MM.1S (cell line): ENCODE measurements at regions not wholly inside any gene's neighbourhood (a gene's known extent, or its start where the extent isn't known, plus 50 kb on each side); places are given as distances from the start of the nearest gene placed in this dataset.

Source experiments
- DNase-seq: peaks from one replicate; pipeline ENCODE4 v3.0.0-alpha.2; 2015
- H2AFZ ChIP-seq: fragments of 300-600 bp; sonication (generic); 2 replicates; pipeline ENCODE4 v1.6.0; 2016; ENCODE audit warnings: antibody characterized with exemption, low read length
- H3F3A ChIP-seq: fragments of 300-600 bp; sonication (generic); 2 replicates; pipeline ENCODE4 v1.6.1; 2016; ENCODE audit warnings: mild to moderate bottlenecking, antibody characterized with exemption, low read length, moderate library complexity, mixed read lengths; ENCODE audit not compliant: insufficient read depth
- H3K27ac ChIP-seq: fragments of 300-600 bp; sonication (generic); 2 replicates; pipeline ENCODE4 v1.5.1; 2016; ENCODE audit warnings: mild to moderate bottlenecking, low read length
- H3K27me3 ChIP-seq: fragments of 300-600 bp; sonication (generic); replicated peaks from 2 replicates; pipeline ENCODE4 v1.6.0; 2016; ENCODE audit warnings: low read length; ENCODE audit not compliant: insufficient read depth
- H3K36me3 ChIP-seq: fragments of 300-600 bp; sonication (generic); replicated peaks from 2 replicates; pipeline ENCODE4 v1.6.1; 2016; ENCODE audit warnings: mild to moderate bottlenecking, low read length, mixed read lengths; ENCODE audit not compliant: insufficient read depth
- H3K4me1 ChIP-seq: fragments of 300-600 bp; sonication (generic); 2 replicates; pipeline ENCODE4 v1.6.1; 2016; ENCODE audit warnings: low read length, mixed read lengths
- H3K4me2 ChIP-seq: fragments of 300-600 bp; sonication (generic); 2 replicates; pipeline ENCODE4 v1.6.0; 2016; ENCODE audit warnings: low read depth, low read length
- H3K4me3 ChIP-seq: fragments of 300-600 bp; sonication (generic); 2 replicates; pipeline ENCODE4 v1.5.1; 2016; ENCODE audit warnings: low read length, mixed read lengths
- H3K79me2 ChIP-seq: fragments of 300-600 bp; sonication (generic); 2 replicates; pipeline ENCODE4 v1.6.1; 2016; ENCODE audit warnings: mixed run types, low read length, mixed read lengths
- H3K9ac ChIP-seq: fragments of 300-600 bp; sonication (generic); 2 replicates; pipeline ENCODE4 v1.6.1; 2016; ENCODE audit warnings: low read length, mixed read lengths
- H3K9me2 ChIP-seq: fragments of 300-600 bp; sonication (generic); replicated peaks from 2 replicates; pipeline ENCODE4 v1.6.1; 2016; ENCODE audit warnings: mild to moderate bottlenecking, low read length, mixed read lengths; ENCODE audit not compliant: insufficient read depth
- H3K9me3 ChIP-seq: fragments of 300-600 bp; sonication (generic); replicated peaks from 2 replicates; pipeline ENCODE4 v1.6.1; 2016; ENCODE audit warnings: mild to moderate bottlenecking, low read length, mixed read lengths; ENCODE audit not compliant: insufficient read depth
- H4K20me1 ChIP-seq: fragments of 300-600 bp; sonication (generic); 2 replicates; pipeline ENCODE4 v1.6.1; 2016; ENCODE audit warnings: mild to moderate bottlenecking, low read length, moderate library complexity, mixed read lengths; ENCODE audit not compliant: insufficient read depth
- EZH2 ChIP-seq: fragments of 300-600 bp; sonication (generic); optimal IDR thresholded peaks from 2 replicates; pipeline ENCODE3; 2017; ENCODE audit warnings: low read depth, mild to moderate bottlenecking, antibody characterized with exemption, low read length, mixed read lengths
- EZH2phosphoT487 ChIP-seq: fragments of 300-600 bp; sonication (generic); IDR thresholded peaks from 2 replicates; pipeline ENCODE4 v1.6.1; 2018; ENCODE audit warnings: antibody characterized with exemption, low read length
- TF ChIP-seq, protein P1 (sequence below): fragments of 300-600 bp; sonication (generic); IDR thresholded peaks from 2 replicates; pipeline ENCODE4 v1.5.1; 2016; ENCODE audit warnings: antibody characterized with exemption, low read length, mixed read lengths

DNA sequence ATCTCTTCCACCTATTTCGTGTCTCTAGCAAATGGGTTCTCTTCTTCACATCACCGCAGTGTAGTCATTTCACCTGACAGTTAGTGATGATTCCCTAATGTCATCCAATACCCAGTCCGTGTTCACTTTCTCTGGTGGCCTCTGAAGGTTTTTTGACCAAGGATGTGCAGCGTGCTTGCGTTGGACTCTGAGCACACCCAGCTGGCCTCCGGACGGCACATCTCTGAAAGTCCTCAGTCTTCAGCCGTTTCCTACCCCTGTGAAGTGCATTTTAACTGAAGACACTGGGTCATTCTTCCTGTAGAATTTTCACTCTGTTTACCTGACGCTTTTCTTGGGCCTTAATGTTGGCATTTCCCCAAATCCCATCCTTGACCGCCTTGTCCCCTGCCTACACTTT lies 98.7 kb downstream of the ERMARD start:
- no peak for TF ChIP-seq EZH2
- TF ChIP-seq, protein P1, sequence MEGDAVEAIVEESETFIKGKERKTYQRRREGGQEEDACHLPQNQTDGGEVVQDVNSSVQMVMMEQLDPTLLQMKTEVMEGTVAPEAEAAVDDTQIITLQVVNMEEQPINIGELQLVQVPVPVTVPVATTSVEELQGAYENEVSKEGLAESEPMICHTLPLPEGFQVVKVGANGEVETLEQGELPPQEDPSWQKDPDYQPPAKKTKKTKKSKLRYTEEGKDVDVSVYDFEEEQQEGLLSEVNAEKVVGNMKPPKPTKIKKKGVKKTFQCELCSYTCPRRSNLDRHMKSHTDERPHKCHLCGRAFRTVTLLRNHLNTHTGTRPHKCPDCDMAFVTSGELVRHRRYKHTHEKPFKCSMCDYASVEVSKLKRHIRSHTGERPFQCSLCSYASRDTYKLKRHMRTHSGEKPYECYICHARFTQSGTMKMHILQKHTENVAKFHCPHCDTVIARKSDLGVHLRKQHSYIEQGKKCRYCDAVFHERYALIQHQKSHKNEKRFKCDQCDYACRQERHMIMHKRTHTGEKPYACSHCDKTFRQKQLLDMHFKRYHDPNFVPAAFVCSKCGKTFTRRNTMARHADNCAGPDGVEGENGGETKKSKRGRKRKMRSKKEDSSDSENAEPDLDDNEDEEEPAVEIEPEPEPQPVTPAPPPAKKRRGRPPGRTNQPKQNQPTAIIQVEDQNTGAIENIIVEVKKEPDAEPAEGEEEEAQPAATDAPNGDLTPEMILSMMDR = no peak
- TF ChIP-seq EZH2phosphoT487 = no peak
- Histone ChIP-seq H3K79me2 (no peaks in the 10 kb centered on the region), H3K36me3 (no peaks in the 10 kb centered on the region), H3K27me3 (no peaks in the 10 kb centered on the region), H4K20me1 (no peaks in the 10 kb centered on the region), H2AFZ (no peak overlapping the region), H3K9ac (no peak overlapping the region), H3F3A (no peaks in the 10 kb centered on the region), H3K4me1 (no peaks in the 10 kb centered on the region), H3K9me2 (no peaks in the 10 kb centered on the region), H3K4me3 (no peak overlapping the region), H3K4me2 (no peak overlapping the region), H3K27ac (no peak overlapping the region), H3K9me3 (no peaks in the 10 kb centered on the region)
- no peak for DNase-seq

DNA sequence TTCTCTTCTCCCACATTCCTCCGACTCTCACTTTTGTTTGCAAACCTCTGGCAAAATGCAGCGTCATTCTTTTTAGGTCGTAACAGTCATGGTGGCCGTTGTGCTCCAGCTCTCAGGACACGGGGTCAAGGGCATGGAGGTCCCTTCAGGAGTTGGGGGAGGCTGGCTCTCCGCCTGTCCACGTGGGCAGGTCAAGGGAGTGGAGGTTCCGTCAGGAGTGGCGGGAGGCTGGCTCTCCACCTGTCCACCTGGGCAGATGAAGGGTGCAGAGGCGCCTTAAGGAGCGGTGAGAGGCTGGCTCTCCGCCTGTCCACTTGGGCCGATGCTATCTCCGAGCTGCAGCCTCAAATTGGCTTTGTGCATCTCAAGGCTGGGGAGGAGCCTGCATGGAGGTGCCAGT lies 98.0 kb downstream of the ERMARD start:
- DNase-seq = no peak
- no peak overlapping the region for H3K4me3 ChIP-seq
- no peaks in the 10 kb centered on the region for H3K9me3 ChIP-seq

DNA sequence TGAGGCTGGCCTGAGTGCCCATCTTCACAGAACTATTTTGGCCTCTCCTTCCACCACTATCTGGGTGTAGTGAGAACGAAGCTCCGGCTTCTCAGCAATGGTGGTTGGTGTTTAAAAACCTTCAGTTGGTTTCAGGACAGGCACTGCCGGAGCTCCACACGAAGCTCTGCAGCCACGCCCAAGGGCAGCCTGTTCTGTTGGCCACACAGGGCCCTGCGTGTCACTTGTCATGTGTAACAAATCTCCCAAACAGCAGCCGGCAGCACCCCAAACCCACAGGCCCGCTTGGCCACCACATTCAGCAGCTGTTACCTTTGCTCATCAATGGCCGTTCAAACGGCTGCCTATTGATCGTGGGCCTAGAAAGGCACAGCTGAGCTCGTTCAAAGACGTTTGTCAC lies 97.5 kb downstream of the ERMARD start:
- H3K4me2 ChIP-seq = no peak overlapping the region

More for the DNA sequence above, 98.0 kb downstream of the ERMARD start:
- no peak overlapping the region for H3K9ac ChIP-seq
- no peak for TF ChIP-seq EZH2phosphoT487
- TF ChIP-seq, protein P1 = no peak
- TF ChIP-seq EZH2 = no peak
- no peaks in the 10 kb centered on the region for H3K79me2 ChIP-seq
- no peaks in the 10 kb centered on the region for H4K20me1 ChIP-seq
- no peak overlapping the region for H3K27ac ChIP-seq
- no peaks in the 10 kb centered on the region for H3K27me3 ChIP-seq
- no peaks in the 10 kb centered on the region for H3K9me2 ChIP-seq
- no peaks in the 10 kb centered on the region for H3F3A ChIP-seq
- no peaks in the 10 kb centered on the region for H3K36me3 ChIP-seq
- H3K4me2 ChIP-seq = no peak overlapping the region
- H2AFZ ChIP-seq = no peak overlapping the region
- H3K4me1 ChIP-seq = no peaks in the 10 kb centered on the region

More for the DNA sequence above, 97.5 kb downstream of the ERMARD start:
- H3K36me3 ChIP-seq = no peaks in the 10 kb centered on the region
- no peaks in the 10 kb centered on the region for H3K4me1 ChIP-seq
- H2AFZ ChIP-seq = no peak overlapping the region
- H3K79me2 ChIP-seq = no peaks in the 10 kb centered on the region
- H3K27me3 ChIP-seq = no peaks in the 10 kb centered on the region
- no peak overlapping the region for H3K4me3 ChIP-seq
- no peak for TF ChIP-seq EZH2phosphoT487
- TF ChIP-seq EZH2 = no peak
- TF ChIP-seq, protein P1 = no peak
- no peaks in the 10 kb centered on the region for H3K9me3 ChIP-seq
- H3K9me2 ChIP-seq = no peaks in the 10 kb centered on the region
- no peak overlapping the region for H3K9ac ChIP-seq
- H3K27ac ChIP-seq = no peak overlapping the region
- no peak for DNase-seq
- no peaks in the 10 kb centered on the region for H4K20me1 ChIP-seq
- no peaks in the 10 kb centered on the region for H3F3A ChIP-seq
